GM12865 (cell line): ENCODE measurements at regions not wholly inside any gene's neighbourhood (a gene's known extent, or its start where the extent isn't known, plus 50 kb on each side); places are given as distances from the start of the nearest gene placed in this dataset.

Source experiments
- DNase-seq: peaks from one replicate; pipeline ENCODE4 v3.0.0; 2010; ENCODE audit warnings: low read depth
- H3K4me3 ChIP-seq: 2 replicates; pipeline ENCODE4 v1.5.1; 2011; ENCODE audit warnings: mild to moderate bottlenecking, low read depth, low read length, control low read depth
- CTCF ChIP-seq: IDR thresholded peaks from 2 replicates; pipeline ENCODE4 v1.5.1; 2011; ENCODE audit warnings: low read length, control low read depth, low read depth, inconsistent platforms; ENCODE audit not compliant: insufficient read depth; ENCODE audit errors: missing control alignments

GRCh38 chr21:27418346-27418745, 451.5 kb upstream of the ADAMTS5 start:
- no peak for DNase-seq
- TF ChIP-seq CTCF, result no peak
- H3K4me3 ChIP-seq, result no peak overlapping the region

- TF ChIP-seq CTCF, result no peak
- DNase-seq, result no peak
- no peak overlapping the region for H3K4me3 ChIP-seq
Observed at GRCh38 chr21:27412530-27412929, 445.6 kb upstream of the ADAMTS5 start.

- TF ChIP-seq CTCF, result no peak
- DNase-seq, result no peak
- no peak overlapping the region for H3K4me3 ChIP-seq
Observed at GRCh38 chr21:27408826-27409225, 441.9 kb upstream of the ADAMTS5 start.

GRCh38 chr21:27407271-27407670, 440.4 kb upstream of the ADAMTS5 start:
- DNase-seq, result no peak
- H3K4me3 ChIP-seq, result no peak overlapping the region
- TF ChIP-seq CTCF, result no peak

- no peak overlapping the region for H3K4me3 ChIP-seq
- DNase-seq, result no peak
- no peak for TF ChIP-seq CTCF
Observed at GRCh38 chr21:27406300-27407009, 439.6 kb upstream of the ADAMTS5 start.

- DNase-seq, result no peak
- no peak for TF ChIP-seq CTCF
- no peak overlapping the region for H3K4me3 ChIP-seq
Observed at GRCh38 chr21:27403011-27403410, 436.1 kb upstream of the ADAMTS5 start.

GRCh38 chr21:27400045-27400444, 433.2 kb upstream of the ADAMTS5 start:
- DNase-seq, result no peak
- no peak overlapping the region for H3K4me3 ChIP-seq
- no peak for TF ChIP-seq CTCF
